SU-DHL-6 (cell line): ENCODE measurements at regions not wholly inside any gene's neighbourhood (a gene's known extent, or its start where the extent isn't known, plus 50 kb on each side); places are given as distances from the start of the nearest gene placed in this dataset.

ENCODE experiments used
- H2AFZ ChIP-seq: fragments of 200-600 bp; sonication (generic); 2 replicates; pipeline ENCODE4 v1.6.1; 2014; ENCODE audit warnings: low read depth, mild to moderate bottlenecking, moderate library complexity, mixed read lengths, antibody characterized with exemption, low read length; ENCODE audit not compliant: severe bottlenecking
- H3F3A ChIP-seq: fragments of 200-600 bp; shearing (Covaris generic); 2 replicates; pipeline ENCODE4 v1.6.0; 2016; ENCODE audit warnings: antibody characterized with exemption, mild to moderate bottlenecking; ENCODE audit not compliant: insufficient read depth
- H3K27ac ChIP-seq: fragments of 200-600 bp; sonication (generic); 2 replicates; pipeline ENCODE4 v1.5.1; 2016; ENCODE audit warnings: low read depth, mild to moderate bottlenecking, low read length, moderate library complexity, mixed read lengths
- H3K27me3 ChIP-seq: fragments of 200-600 bp; sonication (generic), shearing (Covaris generic); 2 replicates; pipeline ENCODE4 v1.6.0; 2014; ENCODE audit warnings: mild to moderate bottlenecking, low read length
- H3K36me3 ChIP-seq: fragments of 200-600 bp; sonication (generic); 2 replicates; pipeline ENCODE4 v1.6.1; 2014; ENCODE audit warnings: mild to moderate bottlenecking, low read length, mixed read lengths
- H3K4me2 ChIP-seq: fragments of 300-600, 200-600 bp; shearing (Covaris generic), sonication (generic); 2 replicates; pipeline ENCODE4 v1.6.0; 2014; ENCODE audit warnings: low read length, low read depth, mild to moderate bottlenecking; ENCODE audit not compliant: poor library complexity, severe bottlenecking
- H3K4me3 ChIP-seq: fragments of 200-600 bp; sonication (generic); 2 replicates; pipeline ENCODE4 v1.5.1; 2014; ENCODE audit warnings: antibody characterized with exemption, low read length, mild to moderate bottlenecking, mixed read lengths; ENCODE audit not compliant: insufficient read depth, poor library complexity, severe bottlenecking
- H3K79me2 ChIP-seq: fragments of 200-600 bp; sonication (generic); 2 replicates; pipeline ENCODE4 v1.6.1; 2014; ENCODE audit warnings: mild to moderate bottlenecking, low read length, moderate library complexity; ENCODE audit not compliant: insufficient read depth
- H3K9ac ChIP-seq: fragments of 200-600 bp; sonication (generic); 2 replicates; pipeline ENCODE4 v1.7.0; 2014; ENCODE audit warnings: mild to moderate bottlenecking, low read length
- H3K9me2 ChIP-seq: fragments of 200-600 bp; sonication (generic); replicated peaks from 2 replicates; pipeline ENCODE4 v1.6.1; 2014; ENCODE audit warnings: low read length; ENCODE audit not compliant: insufficient read depth
- H3K9me3 ChIP-seq: fragments of 200-600 bp; sonication (generic); 2 replicates; pipeline ENCODE4 v1.6.1; 2014; ENCODE audit warnings: low read length, mixed read lengths; ENCODE audit not compliant: insufficient read depth
- H4K20me1 ChIP-seq: fragments of 200-600 bp; sonication (generic); 2 replicates; pipeline ENCODE4 v1.6.1; 2014; ENCODE audit warnings: low read depth, mild to moderate bottlenecking, antibody characterized with exemption, low read length, moderate library complexity, mixed read lengths
- EZH2phosphoT487 ChIP-seq: fragments of 200-600 bp; sonication (generic), shearing (Covaris generic); conservative IDR thresholded peaks from 2 replicates; pipeline ENCODE4 v1.6.1; 2018; ENCODE audit warnings: mild to moderate bottlenecking, antibody characterized with exemption, low read length, moderate library complexity, mixed read lengths
- TF ChIP-seq, protein P1 (sequence below): fragments of 200-600 bp; sonication (generic); IDR thresholded peaks from one replicate; pipeline ENCODE4 v1.5.1; 2017; ENCODE audit warnings: antibody characterized with exemption, mild to moderate bottlenecking, low read length, moderate library complexity; ENCODE audit not compliant: insufficient read depth, poor library complexity, severe bottlenecking

DNA sequence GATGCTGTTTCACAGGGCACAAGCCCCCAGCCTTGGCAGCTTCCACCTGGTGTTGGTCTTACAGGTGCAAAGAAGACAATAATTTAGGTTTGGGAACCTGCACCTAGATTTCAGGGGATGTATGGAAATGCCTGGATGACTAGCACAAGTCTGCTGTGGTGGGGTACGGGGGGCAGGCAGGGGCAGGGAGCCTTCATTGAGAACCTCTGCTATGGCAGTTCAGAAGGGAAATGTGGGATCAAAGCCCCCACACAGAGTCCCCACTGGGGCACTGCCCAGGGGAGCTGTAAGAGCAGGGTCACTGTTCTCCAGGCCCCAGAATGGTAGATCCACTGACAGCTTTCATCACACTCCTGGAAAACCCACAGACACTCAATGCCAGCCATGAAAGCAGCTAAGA, 686.5 kb downstream of the FAM181B start:
- Histone ChIP-seq H3K79me2 (no peaks in the 10 kb centered on the region), H3K27ac (no peak overlapping the region), H2AFZ (no peak overlapping the region), H3K4me3 (no peak overlapping the region), H3K27me3 (no peaks in the 10 kb centered on the region), H4K20me1 (no peaks in the 10 kb centered on the region), H3K4me2 (no peak overlapping the region), H3K9ac (no peak overlapping the region), H3K9me2 (no peaks in the 10 kb centered on the region), H3F3A (no peaks in the 10 kb centered on the region), H3K9me3 (no peaks in the 10 kb centered on the region), H3K36me3 (no peaks in the 10 kb centered on the region)
- no peak for TF ChIP-seq EZH2phosphoT487
- TF ChIP-seq, protein P1, sequence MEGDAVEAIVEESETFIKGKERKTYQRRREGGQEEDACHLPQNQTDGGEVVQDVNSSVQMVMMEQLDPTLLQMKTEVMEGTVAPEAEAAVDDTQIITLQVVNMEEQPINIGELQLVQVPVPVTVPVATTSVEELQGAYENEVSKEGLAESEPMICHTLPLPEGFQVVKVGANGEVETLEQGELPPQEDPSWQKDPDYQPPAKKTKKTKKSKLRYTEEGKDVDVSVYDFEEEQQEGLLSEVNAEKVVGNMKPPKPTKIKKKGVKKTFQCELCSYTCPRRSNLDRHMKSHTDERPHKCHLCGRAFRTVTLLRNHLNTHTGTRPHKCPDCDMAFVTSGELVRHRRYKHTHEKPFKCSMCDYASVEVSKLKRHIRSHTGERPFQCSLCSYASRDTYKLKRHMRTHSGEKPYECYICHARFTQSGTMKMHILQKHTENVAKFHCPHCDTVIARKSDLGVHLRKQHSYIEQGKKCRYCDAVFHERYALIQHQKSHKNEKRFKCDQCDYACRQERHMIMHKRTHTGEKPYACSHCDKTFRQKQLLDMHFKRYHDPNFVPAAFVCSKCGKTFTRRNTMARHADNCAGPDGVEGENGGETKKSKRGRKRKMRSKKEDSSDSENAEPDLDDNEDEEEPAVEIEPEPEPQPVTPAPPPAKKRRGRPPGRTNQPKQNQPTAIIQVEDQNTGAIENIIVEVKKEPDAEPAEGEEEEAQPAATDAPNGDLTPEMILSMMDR, result no peak

DNA sequence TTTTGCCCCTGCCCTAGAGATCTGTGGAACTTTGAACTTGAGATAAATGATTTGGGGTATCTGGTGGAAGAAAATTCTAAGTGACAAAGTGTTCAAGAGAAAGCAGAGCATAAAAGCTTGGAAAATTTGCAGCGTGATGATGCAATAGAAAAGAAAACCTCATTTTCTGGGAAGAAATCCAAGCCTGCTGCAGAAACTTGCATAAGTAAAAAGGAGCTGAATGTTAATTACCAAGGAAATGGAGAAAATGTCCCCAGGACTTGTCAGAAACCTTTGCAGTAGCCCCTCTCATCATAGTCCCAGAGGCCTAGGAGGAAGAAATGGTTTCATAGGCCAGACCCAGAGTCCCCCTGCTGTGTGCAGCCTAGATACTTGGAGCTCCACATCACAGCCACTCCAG, 686.9 kb downstream of the FAM181B start:
- Histone ChIP-seq H2AFZ (no peak overlapping the region), H3K27me3 (no peaks in the 10 kb centered on the region), H3K4me3 (no peak overlapping the region), H3F3A (no peaks in the 10 kb centered on the region), H3K9ac (no peak overlapping the region), H3K9me3 (no peaks in the 10 kb centered on the region), H4K20me1 (no peaks in the 10 kb centered on the region), H3K27ac (no peak overlapping the region), H3K4me2 (no peak overlapping the region), H3K36me3 (no peaks in the 10 kb centered on the region), H3K9me2 (no peaks in the 10 kb centered on the region), H3K79me2 (no peaks in the 10 kb centered on the region)
- TF ChIP-seq, protein P1, result no peak
- no peak for TF ChIP-seq EZH2phosphoT487

DNA sequence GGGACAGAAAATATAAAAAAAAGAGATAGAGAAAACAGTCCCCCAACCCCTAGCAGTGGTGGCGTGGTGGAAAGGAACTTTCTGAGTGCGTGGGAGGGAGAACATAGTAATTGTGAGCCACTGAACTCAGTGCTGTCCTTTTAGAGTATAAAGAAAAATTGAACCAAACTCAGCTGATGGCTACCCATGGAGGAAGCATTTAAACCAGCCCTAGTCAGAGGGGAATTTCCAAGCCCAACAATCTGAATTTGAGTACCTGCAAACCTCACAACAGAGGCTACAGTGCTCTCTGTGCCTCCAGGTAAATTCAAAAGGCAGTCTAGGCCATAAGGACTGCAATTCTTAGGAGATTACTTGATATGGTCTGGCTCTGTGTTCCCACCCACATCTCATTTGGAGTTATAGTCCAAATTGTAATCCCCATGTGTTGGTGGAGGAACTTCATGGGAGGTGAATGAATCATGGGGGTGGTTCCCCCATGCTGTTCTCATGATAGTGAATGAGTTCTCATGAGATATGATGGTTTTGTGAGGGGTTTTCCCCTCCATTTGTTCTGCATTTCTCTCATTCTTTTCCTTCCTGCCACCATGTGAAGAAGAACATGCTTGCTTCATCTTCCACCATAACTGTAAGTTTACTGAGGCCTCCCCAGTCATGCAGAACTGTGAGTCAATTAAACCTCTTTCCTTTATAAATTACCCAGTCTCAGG, 687.8 kb downstream of the FAM181B start:
- Histone ChIP-seq H3K4me2 (no peak overlapping the region), H3K9me3 (no peaks in the 10 kb centered on the region), H3K36me3 (no peaks in the 10 kb centered on the region), H3K9ac (no peak overlapping the region), H3K27ac (no peak overlapping the region), H3K79me2 (no peaks in the 10 kb centered on the region), H3K4me3 (no peak overlapping the region), H3K27me3 (no peaks in the 10 kb centered on the region), H3K9me2 (no peaks in the 10 kb centered on the region), H4K20me1 (no peaks in the 10 kb centered on the region), H2AFZ (no peak overlapping the region), H3F3A (no peaks in the 10 kb centered on the region)
- no peak for TF ChIP-seq EZH2phosphoT487
- TF ChIP-seq, protein P1, result no peak
